GM13977 (cell line): ENCODE measurements at regions not wholly inside any gene's neighbourhood (a gene's known extent, or its start where the extent isn't known, plus 50 kb on each side); places are given as distances from the start of the nearest gene placed in this dataset.

Experiments used
- DNase-seq: peaks from one replicate; pipeline ENCODE4 v3.0.0; 2012; ENCODE audit warnings: low spot score
- in situ Hi-C: fragments of 300-500 bp; cut with MboI; formaldehyde crosslinking; loops from one replicate; pipeline ENCODE4 v1.12.0; 2022; ENCODE audit warnings: low sequenced_read_pairs, low pct_unique_long_range_greater_than_20kb, mixed read lengths, inconsistent platforms; ENCODE audit not compliant: unreplicated experiment
- TF ChIP-seq, protein P1 (sequence below): IDR thresholded peaks from 2 replicates; pipeline ENCODE4 v1.5.1; 2012; ENCODE audit warnings: mild to moderate bottlenecking, control low read depth; ENCODE audit not compliant: insufficient read depth; ENCODE audit errors: extremely low read depth, missing control alignments

DNA sequence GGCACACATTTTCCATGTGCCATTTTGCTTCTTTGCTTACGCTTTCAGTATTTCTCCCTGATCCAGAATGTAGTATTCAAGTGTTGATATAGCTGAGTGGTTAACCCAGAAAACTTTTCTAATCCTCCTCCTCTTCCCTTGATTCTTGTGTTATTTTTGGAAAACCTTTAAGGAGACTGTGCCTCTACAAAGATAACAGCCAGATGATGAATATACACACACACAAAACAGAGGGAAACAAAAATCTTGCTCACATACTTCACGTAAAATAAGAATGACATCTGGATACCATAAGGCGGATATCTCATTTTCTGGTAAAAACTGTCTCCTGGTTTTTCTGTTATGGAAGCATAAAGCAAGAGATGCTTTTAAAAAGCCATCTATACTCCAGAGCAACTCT is 295.8 kb upstream of the THBS1 start:
- DNase-seq: no peak
- in situ Hi-C loops: no loop called here
- TF ChIP-seq, protein P1, sequence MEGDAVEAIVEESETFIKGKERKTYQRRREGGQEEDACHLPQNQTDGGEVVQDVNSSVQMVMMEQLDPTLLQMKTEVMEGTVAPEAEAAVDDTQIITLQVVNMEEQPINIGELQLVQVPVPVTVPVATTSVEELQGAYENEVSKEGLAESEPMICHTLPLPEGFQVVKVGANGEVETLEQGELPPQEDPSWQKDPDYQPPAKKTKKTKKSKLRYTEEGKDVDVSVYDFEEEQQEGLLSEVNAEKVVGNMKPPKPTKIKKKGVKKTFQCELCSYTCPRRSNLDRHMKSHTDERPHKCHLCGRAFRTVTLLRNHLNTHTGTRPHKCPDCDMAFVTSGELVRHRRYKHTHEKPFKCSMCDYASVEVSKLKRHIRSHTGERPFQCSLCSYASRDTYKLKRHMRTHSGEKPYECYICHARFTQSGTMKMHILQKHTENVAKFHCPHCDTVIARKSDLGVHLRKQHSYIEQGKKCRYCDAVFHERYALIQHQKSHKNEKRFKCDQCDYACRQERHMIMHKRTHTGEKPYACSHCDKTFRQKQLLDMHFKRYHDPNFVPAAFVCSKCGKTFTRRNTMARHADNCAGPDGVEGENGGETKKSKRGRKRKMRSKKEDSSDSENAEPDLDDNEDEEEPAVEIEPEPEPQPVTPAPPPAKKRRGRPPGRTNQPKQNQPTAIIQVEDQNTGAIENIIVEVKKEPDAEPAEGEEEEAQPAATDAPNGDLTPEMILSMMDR: no peak

DNA sequence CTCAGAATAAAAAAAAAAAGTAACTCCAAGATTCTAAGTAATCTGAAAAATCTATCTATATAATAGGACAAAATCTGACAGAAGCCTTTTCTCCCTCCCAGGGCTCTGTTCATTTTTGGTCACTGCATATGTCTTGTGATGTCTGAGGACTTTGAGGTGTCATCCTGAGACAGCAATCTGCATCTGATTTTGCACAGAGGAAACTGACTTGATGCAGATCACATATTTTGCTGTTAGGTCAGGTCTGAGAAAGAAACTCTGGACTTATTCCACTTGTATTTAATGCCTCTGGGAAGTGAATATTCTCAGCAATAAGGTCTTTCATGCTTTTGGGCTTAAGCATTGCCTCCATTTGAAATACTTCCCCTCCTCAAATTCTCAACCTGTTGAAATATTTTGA is 295.2 kb upstream of the THBS1 start:
- DNase-seq: no peak
- TF ChIP-seq, protein P1: no peak
- in situ Hi-C loops: no loop called here

DNA sequence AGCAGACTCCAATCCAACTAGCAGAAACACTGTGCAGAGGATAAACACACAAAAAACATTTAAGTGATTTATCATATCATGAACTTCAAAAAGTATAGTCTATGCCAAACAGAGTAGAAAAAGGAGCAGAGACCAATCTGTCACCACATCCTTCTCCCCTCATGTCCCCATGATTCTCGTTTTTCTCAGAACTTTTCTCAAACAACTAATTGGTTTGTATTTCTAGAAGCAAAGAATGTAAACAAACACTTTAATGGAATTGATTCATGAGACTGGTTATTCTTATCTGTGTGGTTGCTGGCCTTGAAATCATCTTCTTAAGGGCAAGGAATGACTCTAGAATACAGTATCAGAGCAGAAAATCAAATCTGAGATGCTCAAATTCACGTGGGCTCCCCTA is 294.2 kb upstream of the THBS1 start:
- TF ChIP-seq, protein P1: no peak
- no peak for DNase-seq
- in situ Hi-C loops: no loop called here

DNA sequence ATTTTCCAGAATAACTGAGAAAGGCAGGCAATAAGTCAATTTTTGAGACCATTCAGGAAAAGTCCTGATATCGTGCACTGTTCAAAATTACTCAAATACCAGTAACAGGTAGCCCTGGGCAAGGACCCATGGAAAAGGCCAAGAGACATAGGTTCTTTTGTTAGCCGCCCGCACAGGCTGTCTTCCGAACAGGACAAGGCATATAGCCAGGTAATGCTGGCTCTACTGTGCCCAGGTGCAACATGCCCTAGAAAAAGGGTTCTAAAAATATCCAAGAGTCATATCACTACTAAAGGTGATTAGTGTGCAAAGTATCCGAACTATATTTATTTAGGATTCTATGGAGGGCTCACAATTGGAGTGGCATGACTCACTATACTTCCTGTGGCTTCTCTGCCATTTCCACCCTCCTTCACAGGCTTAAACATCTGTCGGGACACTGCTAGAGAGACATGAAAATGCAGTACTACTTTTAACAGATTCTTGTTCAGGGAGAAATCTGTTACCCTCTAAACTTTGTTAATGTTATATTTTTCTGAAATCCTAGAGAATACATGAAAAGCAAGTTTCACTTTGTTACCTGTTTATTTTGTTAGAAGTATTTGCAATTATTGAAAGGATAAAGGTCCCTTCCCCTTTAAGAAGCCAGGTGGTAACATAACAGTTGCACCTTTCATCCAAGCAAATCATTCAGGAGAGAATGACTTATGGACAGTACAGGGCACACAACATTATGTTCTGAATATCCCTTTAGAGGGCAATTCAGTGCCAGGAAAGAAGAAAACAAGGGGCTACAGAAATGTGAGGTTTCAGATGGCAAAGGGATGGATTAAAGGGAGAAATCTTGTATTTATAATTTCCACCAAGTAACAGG is 293.3 kb upstream of the THBS1 start:
- in situ Hi-C loops: no loop called here
- no peak for DNase-seq
- TF ChIP-seq, protein P1: no peak

DNA sequence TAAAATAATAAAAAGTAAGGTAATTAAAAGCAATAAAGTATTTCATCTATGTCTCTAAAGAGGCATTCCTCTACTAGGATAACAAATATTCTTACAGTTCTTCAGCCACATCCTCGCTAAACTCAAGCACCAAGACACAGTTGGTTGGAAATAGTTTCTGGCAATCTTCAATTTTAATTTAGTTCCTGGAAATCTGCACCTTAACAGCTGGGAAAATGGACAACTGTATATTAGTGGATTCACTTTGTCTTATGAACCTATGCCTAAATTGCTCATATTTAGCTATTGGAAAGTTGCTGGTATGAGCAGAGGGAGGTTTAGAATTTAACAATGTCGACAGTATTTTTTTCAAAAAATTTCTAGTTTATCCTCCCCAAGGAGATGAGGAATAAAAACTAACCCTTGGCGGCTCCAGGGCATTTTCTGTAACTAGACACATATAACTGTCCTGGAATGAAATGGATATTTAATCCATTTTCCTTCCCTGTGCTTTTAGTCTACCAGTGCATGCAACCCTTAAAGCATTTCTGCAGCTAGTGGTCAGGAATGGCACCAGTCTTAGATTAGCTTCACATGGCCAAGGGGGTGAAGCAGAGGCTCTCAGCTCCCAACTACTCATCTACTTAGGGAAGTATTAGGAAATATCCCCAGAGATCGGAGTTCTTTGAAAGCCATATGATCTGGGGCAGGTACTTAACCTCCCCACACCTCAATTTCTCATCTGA is 290.0 kb upstream of the THBS1 start:
- DNase-seq: no peak
- in situ Hi-C loops: no loop called here
- TF ChIP-seq, protein P1: no peak

DNA sequence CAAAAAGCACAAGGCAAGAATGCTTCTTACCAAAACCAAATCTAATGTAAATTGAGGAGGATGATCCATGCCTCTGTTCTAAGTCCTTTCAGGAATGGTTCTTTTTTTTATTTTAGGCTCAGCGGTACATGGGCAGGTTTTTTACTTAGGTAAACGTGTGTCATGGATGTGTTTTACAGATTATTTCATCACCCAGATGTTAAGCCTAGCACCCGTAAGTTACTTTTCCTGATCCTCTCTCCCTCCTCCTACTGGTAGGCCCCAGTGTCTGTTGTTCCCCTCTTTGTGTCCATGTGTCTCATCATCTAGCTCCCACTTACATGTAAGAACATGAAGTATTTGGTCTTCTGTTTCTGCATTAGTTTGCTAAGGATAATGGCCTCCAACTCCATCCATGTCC is 289.2 kb upstream of the THBS1 start:
- in situ Hi-C loops: no loop called here
- TF ChIP-seq, protein P1: no peak
- DNase-seq: no peak
